ENCODE measurements at regions not wholly inside any gene's neighbourhood (a gene's known extent, or its start where the extent isn't known, plus 50 kb on each side); places are given as distances from the start of the nearest gene placed in this dataset.
"Not testable (repeated sequence)": the region's sequence is repeated elsewhere in the genome, so short reads cannot be mapped to it uniquely, and the experiment has no call there.

DNA sequence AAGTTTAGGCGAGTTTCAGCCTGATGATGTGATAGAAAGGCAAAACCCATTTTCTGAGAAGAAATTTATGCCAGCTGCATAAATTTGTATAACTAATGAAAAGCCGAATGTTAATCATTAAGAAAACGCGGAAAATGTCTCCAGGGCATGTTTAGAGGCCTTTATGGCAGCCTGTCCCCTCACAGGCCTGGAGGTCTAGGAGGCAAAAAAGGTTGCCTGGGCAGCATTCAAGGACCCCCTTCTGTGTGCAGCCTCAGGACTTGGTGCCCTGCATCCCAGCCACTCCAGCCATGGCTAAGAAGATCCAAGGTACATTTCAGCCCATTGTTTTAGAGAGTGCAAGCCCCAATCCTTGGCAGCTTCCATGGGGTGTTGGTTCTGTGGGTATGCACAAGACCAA is 614.2 kb downstream of the SLITRK5 start (continued):
- TF ChIP-seq, protein P1, sequence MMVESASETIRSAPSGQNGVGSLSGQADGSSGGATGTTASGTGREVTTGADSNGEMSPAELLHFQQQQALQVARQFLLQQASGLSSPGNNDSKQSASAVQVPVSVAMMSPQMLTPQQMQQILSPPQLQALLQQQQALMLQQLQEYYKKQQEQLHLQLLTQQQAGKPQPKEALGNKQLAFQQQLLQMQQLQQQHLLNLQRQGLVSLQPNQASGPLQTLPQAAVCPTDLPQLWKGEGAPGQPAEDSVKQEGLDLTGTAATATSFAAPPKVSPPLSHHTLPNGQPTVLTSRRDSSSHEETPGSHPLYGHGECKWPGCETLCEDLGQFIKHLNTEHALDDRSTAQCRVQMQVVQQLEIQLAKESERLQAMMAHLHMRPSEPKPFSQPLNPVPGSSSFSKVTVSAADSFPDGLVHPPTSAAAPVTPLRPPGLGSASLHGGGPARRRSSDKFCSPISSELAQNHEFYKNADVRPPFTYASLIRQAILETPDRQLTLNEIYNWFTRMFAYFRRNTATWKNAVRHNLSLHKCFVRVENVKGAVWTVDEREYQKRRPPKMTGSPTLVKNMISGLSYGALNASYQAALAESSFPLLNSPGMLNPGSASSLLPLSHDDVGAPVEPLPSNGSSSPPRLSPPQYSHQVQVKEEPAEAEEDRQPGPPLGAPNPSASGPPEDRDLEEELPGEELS (CRISPR knock-in tag; IDR thresholded peaks at IDR 0.05) = no peak
- TF ChIP-seq ESRRA (CRISPR knock-in tag; IDR thresholded peaks at IDR 0.05; ENCODE audit: borderline replicate concordance) (no peak), ZNF263 (CRISPR knock-in tag; IDR thresholded peaks at IDR 0.05; ENCODE audit: low read depth) (no peak), ZBTB21 (CRISPR knock-in tag; IDR thresholded peaks at IDR 0.05; ENCODE audit: borderline replicate concordance) (no peak), HMGXB4 (CRISPR knock-in tag; IDR thresholded peaks at IDR 0.05) (no peak)

DNA sequence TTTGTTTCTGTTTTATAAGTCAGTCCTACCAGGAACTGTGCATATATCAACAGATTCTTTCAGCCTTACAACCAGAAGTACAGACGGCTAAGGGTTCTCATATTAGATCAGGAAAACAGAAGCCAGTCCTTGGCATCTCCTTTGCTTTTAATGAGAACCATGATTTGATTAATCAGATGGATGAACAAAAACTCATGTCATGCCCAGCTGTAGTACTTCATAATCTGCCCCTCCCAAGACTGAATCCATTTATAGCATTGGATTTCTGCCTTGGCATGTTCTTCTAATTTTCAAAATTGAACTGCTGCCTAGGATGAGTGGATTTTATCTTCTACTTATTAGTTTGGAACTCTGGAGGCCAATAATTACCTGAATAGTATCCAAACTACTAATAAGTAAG is 617.2 kb downstream of the SLITRK5 start:
- ATAC-seq (no peak), DNase-seq (ENCODE audit: low spot score) (no peak)
- H3K4me3 Mint-ChIP-seq = no peak overlapping the region
- no peak overlapping the region for H3K27ac Mint-ChIP-seq
- peaks cover 39% of the 10 kb centered on the region for H3K9me3 Mint-ChIP-seq
- CTCF ChIA-PET = no interaction called here
- peaks cover 27% of the 10 kb centered on the region for H3K36me3 Mint-ChIP-seq
- no peaks in the 10 kb centered on the region for H3K27me3 Mint-ChIP-seq (ENCODE audit: low read depth)
- TF ChIP-seq SMAD3 (CRISPR knock-in tag; IDR thresholded peaks at IDR 0.05; ENCODE audit: borderline replicate concordance) = no peak
- TF ChIP-seq, protein P2, sequence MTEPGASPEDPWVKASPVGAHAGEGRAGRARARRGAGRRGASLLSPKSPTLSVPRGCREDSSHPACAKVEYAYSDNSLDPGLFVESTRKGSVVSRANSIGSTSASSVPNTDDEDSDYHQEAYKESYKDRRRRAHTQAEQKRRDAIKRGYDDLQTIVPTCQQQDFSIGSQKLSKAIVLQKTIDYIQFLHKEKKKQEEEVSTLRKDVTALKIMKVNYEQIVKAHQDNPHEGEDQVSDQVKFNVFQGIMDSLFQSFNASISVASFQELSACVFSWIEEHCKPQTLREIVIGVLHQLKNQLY (CRISPR knock-in tag; IDR thresholded peaks at IDR 0.05) = no peak
- TF ChIP-seq HMGA2 (CRISPR knock-in tag; IDR thresholded peaks at IDR 0.05) = no peak
- no peak for TF ChIP-seq SP1 (CRISPR knock-in tag; conservative IDR thresholded peaks at IDR 0.05)
- POLR2A ChIA-PET = no interaction called here
- no peaks in the 10 kb centered on the region for H3K4me1 Mint-ChIP-seq

DNA sequence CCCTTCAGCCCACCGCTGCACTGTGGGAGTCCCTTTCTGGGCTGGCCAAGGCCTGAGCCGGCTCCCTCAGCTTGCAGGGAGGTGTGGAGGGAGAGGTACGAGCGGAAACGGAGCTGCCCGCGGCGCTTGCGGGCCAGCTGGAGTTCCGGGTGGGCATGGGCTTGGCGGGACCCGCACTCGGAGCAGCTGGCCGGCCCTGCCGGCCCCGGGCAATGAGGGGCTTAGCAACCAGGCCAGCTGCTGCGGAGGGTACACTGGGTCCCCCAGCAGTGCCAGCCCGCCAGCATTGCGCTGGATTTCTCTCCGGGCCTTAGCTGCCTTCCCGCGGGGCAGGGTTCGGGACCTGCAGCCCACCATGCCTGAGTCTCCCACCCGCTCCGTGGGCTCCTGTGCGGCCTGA is 620.6 kb downstream of the SLITRK5 start:
- peaks cover 13% of the 10 kb centered on the region for H3K9me3 Mint-ChIP-seq
- H3K4me3 Mint-ChIP-seq; H3K27ac Mint-ChIP-seq; H3K36me3 Mint-ChIP-seq; CTCF ChIA-PET; POLR2A ChIA-PET; ATAC-seq; H3K27me3 Mint-ChIP-seq (ENCODE audit: low read depth); H3K4me1 Mint-ChIP-seq; DNase-seq (ENCODE audit: low spot score): not testable (repeated sequence)

- Mint-ChIP-seq H3K27ac (no peak overlapping the region), H3K4me3 (no peak overlapping the region), H3K4me1 (no peaks in the 10 kb centered on the region), H3K27me3 (ENCODE audit: low read depth) (no peaks in the 10 kb centered on the region), H3K36me3 (no peaks in the 10 kb centered on the region; the same call in 1 of the 2 replicates), H3K9me3 (peaks cover 7% of the 10 kb centered on the region)
- POLR2A ChIA-PET = no interaction called here
- DNase-seq (ENCODE audit: low spot score) (no peak), ATAC-seq (no peak)
- no peak for TF ChIP-seq FOXK1 (CRISPR knock-in tag; IDR thresholded peaks at IDR 0.05)
- no peak for TF ChIP-seq GRHL2 (CRISPR knock-in tag; IDR thresholded peaks at IDR 0.05; ENCODE audit: insufficient replicate concordance, severe bottlenecking)
- no peak for TF ChIP-seq ZNF263 (CRISPR knock-in tag; IDR thresholded peaks at IDR 0.05; ENCODE audit: low read depth)
- TF ChIP-seq E2F1 (CRISPR knock-in tag; IDR thresholded peaks at IDR 0.05) = no peak
- no peak for TF ChIP-seq ZNF121 (CRISPR knock-in tag; IDR thresholded peaks at IDR 0.05)
- TF ChIP-seq, protein P1 (CRISPR knock-in tag; IDR thresholded peaks at IDR 0.05) = no peak
- TF ChIP-seq ATF1 (CRISPR knock-in tag; IDR thresholded peaks at IDR 0.05) = no peak
- no peak for TF ChIP-seq NR3C1 (CRISPR knock-in tag; conservative IDR thresholded peaks at IDR 0.05; ENCODE audit: low read depth)
- TF ChIP-seq JUN (CRISPR knock-in tag; IDR thresholded peaks at IDR 0.05) = no peak
- TF ChIP-seq, protein P3, sequence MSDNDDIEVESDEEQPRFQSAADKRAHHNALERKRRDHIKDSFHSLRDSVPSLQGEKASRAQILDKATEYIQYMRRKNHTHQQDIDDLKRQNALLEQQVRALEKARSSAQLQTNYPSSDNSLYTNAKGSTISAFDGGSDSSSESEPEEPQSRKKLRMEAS (CRISPR knock-in tag; IDR thresholded peaks at IDR 0.05) = no peak
- no peak for TF ChIP-seq NR1H2 (CRISPR knock-in tag; IDR thresholded peaks at IDR 0.05)
- TF ChIP-seq, protein P4, sequence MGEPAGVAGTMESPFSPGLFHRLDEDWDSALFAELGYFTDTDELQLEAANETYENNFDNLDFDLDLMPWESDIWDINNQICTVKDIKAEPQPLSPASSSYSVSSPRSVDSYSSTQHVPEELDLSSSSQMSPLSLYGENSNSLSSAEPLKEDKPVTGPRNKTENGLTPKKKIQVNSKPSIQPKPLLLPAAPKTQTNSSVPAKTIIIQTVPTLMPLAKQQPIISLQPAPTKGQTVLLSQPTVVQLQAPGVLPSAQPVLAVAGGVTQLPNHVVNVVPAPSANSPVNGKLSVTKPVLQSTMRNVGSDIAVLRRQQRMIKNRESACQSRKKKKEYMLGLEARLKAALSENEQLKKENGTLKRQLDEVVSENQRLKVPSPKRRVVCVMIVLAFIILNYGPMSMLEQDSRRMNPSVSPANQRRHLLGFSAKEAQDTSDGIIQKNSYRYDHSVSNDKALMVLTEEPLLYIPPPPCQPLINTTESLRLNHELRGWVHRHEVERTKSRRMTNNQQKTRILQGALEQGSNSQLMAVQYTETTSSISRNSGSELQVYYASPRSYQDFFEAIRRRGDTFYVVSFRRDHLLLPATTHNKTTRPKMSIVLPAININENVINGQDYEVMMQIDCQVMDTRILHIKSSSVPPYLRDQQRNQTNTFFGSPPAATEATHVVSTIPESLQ (CRISPR knock-in tag; IDR thresholded peaks at IDR 0.05) = no peak
- TF ChIP-seq E2F5 (CRISPR knock-in tag; IDR thresholded peaks at IDR 0.05) = no peak
- no peak for TF ChIP-seq SOX15 (CRISPR knock-in tag; IDR thresholded peaks at IDR 0.05)
- CTCF ChIA-PET = no interaction called here
Observed at GRCh38 chr13:88294368-88294767, 623.2 kb downstream of the SLITRK5 start.
